ENCODE measurements at regions not wholly inside any gene's neighbourhood (a gene's known extent, or its start where the extent isn't known, plus 50 kb on each side); places are given as distances from the start of the nearest gene placed in this dataset.
"Not testable (repeated sequence)": the region's sequence is repeated elsewhere in the genome, so short reads cannot be mapped to it uniquely, and the experiment has no call there.

DNA sequence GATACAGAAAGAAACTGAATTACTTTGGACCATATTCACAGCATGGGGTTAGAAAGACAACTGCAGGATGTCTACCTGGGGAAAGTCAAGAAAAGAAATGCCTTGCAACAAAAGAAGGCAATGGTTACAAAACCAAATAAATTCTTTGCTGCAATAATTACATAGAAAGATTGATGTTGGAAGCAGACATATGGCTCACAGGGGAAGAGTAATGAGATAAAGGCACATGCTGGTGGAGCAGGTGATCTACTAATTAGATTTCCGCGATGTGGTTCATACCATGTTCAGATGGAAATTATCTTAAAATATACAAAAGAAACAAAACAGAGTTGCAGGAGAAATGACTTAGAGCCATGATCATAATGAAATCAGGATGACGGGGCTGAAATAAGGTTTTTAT lies 718.8 kb upstream of the PKDCC start:
- Histone ChIP-seq H3K9me3 (ENCODE audit: low read length) (no peaks in the 10 kb centered on the region), H3K9me2 (ENCODE audit: insufficient read depth, low read length) (no peaks in the 10 kb centered on the region), H3K27ac (ENCODE audit: low read depth, low read length, poor library complexity, severe bottlenecking) (no peak overlapping the region), H4K20me1 (ENCODE audit: insufficient read depth, low read length) (no peaks in the 10 kb centered on the region), H3K4me1 (ENCODE audit: insufficient read depth, low read length, poor library complexity, severe bottlenecking) (no peaks in the 10 kb centered on the region), H3K4me3 (ENCODE audit: low read depth, low read length, poor library complexity, severe bottlenecking) (no peak overlapping the region), H3K79me2 (ENCODE audit: insufficient read depth, low read depth, low read length) (no peaks in the 10 kb centered on the region), H2AFZ (ENCODE audit: low read length) (no peak overlapping the region), H3K4me2 (ENCODE audit: low read length) (no peak overlapping the region), H3K36me3 (ENCODE audit: insufficient read depth, low read length) (no peaks in the 10 kb centered on the region)
- ChIA-PET CTCF (ENCODE audit: unreplicated experiment) (no interaction called here), POLR2A (no interaction called here)
- BruUV-seq (replicated peaks) = no TSS peak
- intact Hi-C loops (cut with micrococcal nuclease; ENCODE audit: unreplicated experiment) = no loop called here
- TF ChIP-seq, protein P1, sequence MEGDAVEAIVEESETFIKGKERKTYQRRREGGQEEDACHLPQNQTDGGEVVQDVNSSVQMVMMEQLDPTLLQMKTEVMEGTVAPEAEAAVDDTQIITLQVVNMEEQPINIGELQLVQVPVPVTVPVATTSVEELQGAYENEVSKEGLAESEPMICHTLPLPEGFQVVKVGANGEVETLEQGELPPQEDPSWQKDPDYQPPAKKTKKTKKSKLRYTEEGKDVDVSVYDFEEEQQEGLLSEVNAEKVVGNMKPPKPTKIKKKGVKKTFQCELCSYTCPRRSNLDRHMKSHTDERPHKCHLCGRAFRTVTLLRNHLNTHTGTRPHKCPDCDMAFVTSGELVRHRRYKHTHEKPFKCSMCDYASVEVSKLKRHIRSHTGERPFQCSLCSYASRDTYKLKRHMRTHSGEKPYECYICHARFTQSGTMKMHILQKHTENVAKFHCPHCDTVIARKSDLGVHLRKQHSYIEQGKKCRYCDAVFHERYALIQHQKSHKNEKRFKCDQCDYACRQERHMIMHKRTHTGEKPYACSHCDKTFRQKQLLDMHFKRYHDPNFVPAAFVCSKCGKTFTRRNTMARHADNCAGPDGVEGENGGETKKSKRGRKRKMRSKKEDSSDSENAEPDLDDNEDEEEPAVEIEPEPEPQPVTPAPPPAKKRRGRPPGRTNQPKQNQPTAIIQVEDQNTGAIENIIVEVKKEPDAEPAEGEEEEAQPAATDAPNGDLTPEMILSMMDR (conservative IDR thresholded peaks at IDR 0.05; ENCODE audit: low read length) = no peak
- no peak for TF ChIP-seq EZH2phosphoT487 (IDR thresholded peaks at IDR 0.05; ENCODE audit: borderline replicate concordance, low read depth, low read length)
- no peak for DNase-seq (ENCODE audit: low spot score)

DNA sequence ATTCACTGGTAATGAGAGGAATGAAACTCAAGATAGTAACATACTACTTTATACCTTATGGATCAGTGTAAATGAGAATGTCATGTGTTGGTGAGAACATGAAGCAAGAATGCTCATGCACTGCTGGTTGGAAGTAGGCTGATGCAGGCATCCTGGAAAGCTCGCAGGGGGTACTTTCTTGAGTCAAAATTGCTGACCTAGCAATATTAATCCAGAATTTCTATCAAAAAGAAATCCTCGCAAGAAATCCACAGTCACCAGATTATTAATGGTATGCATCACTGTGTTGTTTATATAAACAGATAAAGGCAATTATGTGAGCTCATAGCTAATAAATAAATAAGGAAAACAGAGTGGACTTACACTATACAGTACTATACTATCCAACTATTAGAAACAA lies 713.7 kb upstream of the PKDCC start:
- Histone ChIP-seq H3K4me1 (ENCODE audit: insufficient read depth, low read length, poor library complexity, severe bottlenecking) (no peaks in the 10 kb centered on the region), H4K20me1 (ENCODE audit: insufficient read depth, low read length) (no peaks in the 10 kb centered on the region), H3K36me3 (ENCODE audit: insufficient read depth, low read length) (no peaks in the 10 kb centered on the region), H3K27ac (ENCODE audit: low read depth, low read length, poor library complexity, severe bottlenecking) (no peak overlapping the region), H3K9me3 (ENCODE audit: low read length) (no peaks in the 10 kb centered on the region), H3K4me2 (ENCODE audit: low read length) (no peak overlapping the region), H3K79me2 (ENCODE audit: insufficient read depth, low read depth, low read length) (no peaks in the 10 kb centered on the region), H2AFZ (ENCODE audit: low read length) (no peak overlapping the region), H3K9me2 (ENCODE audit: insufficient read depth, low read length) (no peaks in the 10 kb centered on the region), H3K4me3 (ENCODE audit: low read depth, low read length, poor library complexity, severe bottlenecking) (no peak overlapping the region)
- intact Hi-C loops (cut with micrococcal nuclease; ENCODE audit: unreplicated experiment) = no loop called here
- POLR2A ChIA-PET = interaction anchor here (0.5 to 1.1 kb wide), 3 partner anchors 89 to 656 kb away, joined by 3 read pairs; no protein-coding TSS in a partner anchor
- DNase-seq (ENCODE audit: low spot score) = no peak
- TF ChIP-seq EZH2phosphoT487 (IDR thresholded peaks at IDR 0.05; ENCODE audit: borderline replicate concordance, low read depth, low read length) = no peak
- CTCF ChIA-PET (ENCODE audit: unreplicated experiment) = no interaction called here
- no TSS peak for BruUV-seq (replicated peaks)

DNA sequence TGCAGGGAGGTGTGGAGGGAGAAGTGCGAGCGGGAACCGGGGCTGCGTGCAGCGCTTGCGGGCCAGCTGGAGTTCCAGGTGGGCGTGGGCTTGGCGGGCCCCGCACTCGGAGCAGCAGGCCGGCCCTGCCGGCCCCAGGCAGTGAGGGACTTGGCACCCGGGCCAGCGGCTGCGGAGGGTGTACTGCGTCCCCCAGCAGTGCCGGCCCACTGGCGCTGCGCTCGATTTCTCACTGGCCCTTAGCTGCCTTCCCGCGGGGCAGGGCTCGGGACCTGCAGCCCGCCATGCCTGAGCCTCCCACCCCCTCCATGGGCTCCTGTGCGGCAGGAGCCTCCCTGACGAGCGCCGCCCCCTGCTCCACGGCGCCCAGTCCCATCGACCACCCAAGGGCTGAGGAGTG lies 712.2 kb upstream of the PKDCC start:
- H3K4me1 ChIP-seq (ENCODE audit: insufficient read depth, low read length, poor library complexity, severe bottlenecking); H2AFZ ChIP-seq (ENCODE audit: low read length); intact Hi-C loops (cut with micrococcal nuclease; ENCODE audit: unreplicated experiment); CTCF ChIA-PET (ENCODE audit: unreplicated experiment); DNase-seq (ENCODE audit: low spot score); H3K27ac ChIP-seq (ENCODE audit: low read depth, low read length, poor library complexity, severe bottlenecking); H3K9me3 ChIP-seq (ENCODE audit: low read length); BruUV-seq (replicated peaks); H3K79me2 ChIP-seq (ENCODE audit: insufficient read depth, low read depth, low read length); POLR2A ChIA-PET; H3K4me2 ChIP-seq (ENCODE audit: low read length); H3K4me3 ChIP-seq (ENCODE audit: low read depth, low read length, poor library complexity, severe bottlenecking); H3K36me3 ChIP-seq (ENCODE audit: insufficient read depth, low read length); H3K9me2 ChIP-seq (ENCODE audit: insufficient read depth, low read length); H4K20me1 ChIP-seq (ENCODE audit: insufficient read depth, low read length): not testable (repeated sequence)

DNA sequence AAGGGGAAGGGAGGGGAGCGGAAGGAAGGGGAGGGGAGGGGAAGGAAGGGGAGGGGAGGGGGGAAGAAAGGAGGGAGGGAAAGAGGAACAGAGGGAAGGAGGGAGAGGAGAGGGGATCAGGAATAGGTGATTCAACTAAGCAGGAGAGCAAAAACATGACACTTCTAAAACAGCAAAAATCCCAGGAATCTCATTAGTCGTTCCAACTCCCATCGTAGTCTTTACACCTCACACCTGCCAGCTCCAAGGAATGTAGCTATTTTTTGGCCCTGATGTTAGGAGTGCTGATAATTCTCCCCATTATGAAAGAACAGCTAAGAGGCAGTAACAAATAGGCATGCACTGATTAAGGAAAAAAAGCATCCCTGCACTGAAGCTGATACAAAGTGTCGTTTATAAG lies 709.9 kb upstream of the PKDCC start:
- no TSS peak for BruUV-seq (replicated peaks)
- CTCF ChIA-PET (ENCODE audit: unreplicated experiment) = no interaction called here

More for the DNA sequence above, 709.9 kb upstream of the PKDCC start:
- Histone ChIP-seq H3K27ac (ENCODE audit: low read depth, low read length, poor library complexity, severe bottlenecking) (no peak overlapping the region), H4K20me1 (ENCODE audit: insufficient read depth, low read length) (no peaks in the 10 kb centered on the region), H2AFZ (ENCODE audit: low read length) (no peak overlapping the region), H3K4me1 (ENCODE audit: insufficient read depth, low read length, poor library complexity, severe bottlenecking) (no peaks in the 10 kb centered on the region), H3K36me3 (ENCODE audit: insufficient read depth, low read length) (no peaks in the 10 kb centered on the region), H3K4me3 (ENCODE audit: low read depth, low read length, poor library complexity, severe bottlenecking) (no peak overlapping the region), H3K79me2 (ENCODE audit: insufficient read depth, low read depth, low read length) (no peaks in the 10 kb centered on the region), H3K9me2 (ENCODE audit: insufficient read depth, low read length) (no peaks in the 10 kb centered on the region), H3K4me2 (ENCODE audit: low read length) (no peak overlapping the region), H3K9me3 (ENCODE audit: low read length) (no peaks in the 10 kb centered on the region)
- intact Hi-C loops (cut with micrococcal nuclease; ENCODE audit: unreplicated experiment) = no loop called here
- DNase-seq (ENCODE audit: low spot score) = no peak
- no peak for TF ChIP-seq EZH2phosphoT487 (IDR thresholded peaks at IDR 0.05; ENCODE audit: borderline replicate concordance, low read depth, low read length)
- TF ChIP-seq, protein P1 (conservative IDR thresholded peaks at IDR 0.05; ENCODE audit: low read length) = no peak
- POLR2A ChIA-PET = interaction anchor here (1.2 kb wide), 1 partner anchor 63 kb away, joined by 3 read pairs; no protein-coding TSS in a partner anchor
